H1 (cell line): ENCODE measurements at regions not wholly inside any gene's neighbourhood (a gene's known extent, or its start where the extent isn't known, plus 50 kb on each side); places are given as distances from the start of the nearest gene placed in this dataset.

ENCODE experiments used
- ATF2 ChIP-seq: IDR thresholded peaks from 2 replicates; pipeline ENCODE4 v1.6.1; 2012; ENCODE audit warnings: low read length, inconsistent platforms
- CEBPB ChIP-seq: IDR thresholded peaks from 2 replicates; pipeline ENCODE4 v1.6.1; 2012; ENCODE audit warnings: low read depth, low read length
- CHD7 ChIP-seq: fragments of 300-600 bp; sonication (generic); IDR thresholded peaks from 2 replicates; pipeline ENCODE4 v1.7.1; 2012; ENCODE audit warnings: low read length, moderate library complexity, mild to moderate bottlenecking, inconsistent platforms; ENCODE audit not compliant: insufficient replicate concordance
- FOSL1 ChIP-seq: IDR thresholded peaks from 2 replicates; pipeline ENCODE4 v1.6.1; 2011; ENCODE audit warnings: mild to moderate bottlenecking, low read depth, low read length, moderate library complexity; ENCODE audit not compliant: insufficient read depth
- JUN ChIP-seq: IDR thresholded peaks from 2 replicates; pipeline ENCODE4 v1.6.1; 2011; ENCODE audit warnings: low read depth, mild to moderate bottlenecking, improper control_type of control experiment, low read length
- MAFK ChIP-seq: IDR thresholded peaks from 2 replicates; pipeline ENCODE4 v1.6.1; 2012; ENCODE audit warnings: low read depth, mild to moderate bottlenecking, improper control_type of control experiment, low read length
- PHF8 ChIP-seq: fragments of 200-600 bp; sonication (generic); conservative IDR thresholded peaks from 2 replicates; pipeline ENCODE4 v1.7.1; 2012; ENCODE audit warnings: low read depth, mild to moderate bottlenecking, inconsistent platforms, low read length, moderate library complexity
- POLR2A ChIP-seq, 2 experiments: IDR thresholded peaks; 1 replicate in 1 of 2; 2 replicates in 1 of 2; pipeline ENCODE4 v1.6.1; 2011; ENCODE audit warnings: low read depth in 2 of 2, low read length in 2 of 2, mild to moderate bottlenecking in 2 of 2; ENCODE audit errors: control extremely low read depth in 1 of 2
- SAP30 ChIP-seq: fragments of 300-600 bp; sonication (generic); IDR thresholded peaks from 2 replicates; pipeline ENCODE4 v1.7.1; 2012; ENCODE audit warnings: low read length, moderate library complexity, mild to moderate bottlenecking, inconsistent platforms; ENCODE audit not compliant: insufficient read depth, insufficient replicate concordance
- USF2 ChIP-seq: IDR thresholded peaks from 2 replicates; pipeline ENCODE4 v1.6.1; 2011; ENCODE audit warnings: low read length, improper control_type of control experiment

- TF ChIP-seq CHD7 = no peak
- no peak for TF ChIP-seq USF2
- no peak for TF ChIP-seq FOSL1
- no peak for TF ChIP-seq PHF8
- no peak for TF ChIP-seq ATF2
- TF ChIP-seq MAFK = no peak
- no peak for TF ChIP-seq SAP30
- no peak for TF ChIP-seq JUN
- TF ChIP-seq CEBPB = no peak
- no peak for TF ChIP-seq POLR2A (IDR thresholded peaks at IDR 0.05; ENCODE audit: control extremely low read depth in 1 of 2, low read depth in 2 of 2, low read length in 2 of 2)
Observed at GRCh38 chr10:78777466-78777865, 291.3 kb upstream of the ZMIZ1 start (continued).
